PC-3 (cell line): ENCODE measurements at regions not wholly inside any gene's neighbourhood (a gene's known extent, or its start where the extent isn't known, plus 50 kb on each side); places are given as distances from the start of the nearest gene placed in this dataset.

Experiments used
- CTCF ChIP-seq: fragments of 300-600 bp; sonication (generic); conservative IDR thresholded peaks from 2 replicates; pipeline ENCODE4 v1.5.1; 2017; ENCODE audit warnings: antibody characterized with exemption, low read depth, mild to moderate bottlenecking, low read length
- EZH2 ChIP-seq: fragments of 300-600 bp; sonication (generic); IDR thresholded peaks from one replicate; pipeline ENCODE4 v1.6.1; 2017; ENCODE audit warnings: antibody characterized with exemption, mild to moderate bottlenecking, low read length; ENCODE audit not compliant: unreplicated experiment
- EZH2phosphoT487 ChIP-seq: fragments of 300-600 bp; sonication (generic); IDR thresholded peaks from 2 replicates; pipeline ENCODE4 v1.6.1; 2018; ENCODE audit warnings: mild to moderate bottlenecking, antibody characterized with exemption, low read length, borderline replicate concordance

- TF ChIP-seq CTCF (no peak), EZH2 (no peak), EZH2phosphoT487 (no peak)
Measured at GRCh38 chr6:866316-866715, 173.4 kb upstream of the EXOC2 start.
